Nephron progenitor cell (in vitro differentiated cells): ENCODE measurements at regions not wholly inside any gene's neighbourhood (a gene's known extent, or its start where the extent isn't known, plus 50 kb on each side); places are given as distances from the start of the nearest gene placed in this dataset.

Experiments
- DNase-seq: peaks from one replicate; pipeline ENCODE4 v3.0.0; 2021
- H3K27ac Mint-ChIP-seq: 2 replicates; pipeline ENCODE4 v1.8.0; 2021; ENCODE audit warnings: mild to moderate bottlenecking, moderate library complexity, mixed read lengths
- H3K27me3 Mint-ChIP-seq: 2 replicates; pipeline ENCODE4 v1.8.0; 2021; ENCODE audit warnings: mild to moderate bottlenecking, low read depth, mixed read lengths; ENCODE audit not compliant: poor library complexity
- H3K36me3 Mint-ChIP-seq: 2 replicates; pipeline ENCODE4 v1.8.0; 2021; ENCODE audit warnings: low read depth, mixed read lengths
- H3K4me1 Mint-ChIP-seq: 2 replicates; pipeline ENCODE4 v1.8.0; 2021; ENCODE audit warnings: mixed read lengths
- H3K4me3 Mint-ChIP-seq: 2 replicates; pipeline ENCODE4 v1.8.0; 2021; ENCODE audit warnings: mild to moderate bottlenecking, moderate library complexity, mixed read lengths
- H3K9me3 Mint-ChIP-seq: 2 replicates; pipeline ENCODE4 v1.8.0; 2021; ENCODE audit warnings: mild to moderate bottlenecking, moderate library complexity, mixed read lengths
- CTCF ChIP-seq: fragments of 200-600 bp; sonication (generic); IDR thresholded peaks from 2 replicates; pipeline ENCODE4 v1.5.0; 2021; ENCODE audit warnings: antibody characterized with exemption

- no peak overlapping the region for H3K4me3 Mint-ChIP-seq
- peaks cover 62% of the 10 kb centered on the region for H3K27me3 Mint-ChIP-seq
- H3K27ac Mint-ChIP-seq = no peak overlapping the region
- peaks cover 23% of the 10 kb centered on the region for H3K4me1 Mint-ChIP-seq
- no peak for DNase-seq
- H3K36me3 Mint-ChIP-seq = no peaks in the 10 kb centered on the region
- H3K9me3 Mint-ChIP-seq = no peaks in the 10 kb centered on the region
- TF ChIP-seq CTCF = no peak
Measured at GRCh38 chr14:26395726-26396125, 202.1 kb downstream of the NOVA1 start.

GRCh38 chr14:26394150-26394810 is 203.6 kb downstream of the NOVA1 start:
- no peak for TF ChIP-seq CTCF
- Mint-ChIP-seq H3K27me3 (peaks cover 72% of the 10 kb centered on the region), H3K9me3 (no peaks in the 10 kb centered on the region), H3K4me1 (peaks cover 21% of the 10 kb centered on the region), H3K4me3 (no peak overlapping the region), H3K27ac (no peak overlapping the region), H3K36me3 (no peaks in the 10 kb centered on the region)
- DNase-seq = no peak

GRCh38 chr14:26392498-26392897 is 205.3 kb downstream of the NOVA1 start:
- no peak overlapping the region for H3K4me3 Mint-ChIP-seq
- no peak for TF ChIP-seq CTCF
- H3K36me3 Mint-ChIP-seq = no peaks in the 10 kb centered on the region
- peaks cover 76% of the 10 kb centered on the region for H3K27me3 Mint-ChIP-seq
- no peak for DNase-seq
- peaks cover 27% of the 10 kb centered on the region for H3K4me1 Mint-ChIP-seq
- H3K9me3 Mint-ChIP-seq = no peaks in the 10 kb centered on the region
- H3K27ac Mint-ChIP-seq = no peak overlapping the region

- peaks cover 62% of the 10 kb centered on the region for H3K27me3 Mint-ChIP-seq
Measured at GRCh38 chr14:26389646-26390508, 208.0 kb downstream of the NOVA1 start.

GRCh38 chr14:26385310-26385709 is 212.5 kb downstream of the NOVA1 start:
- H3K4me1 Mint-ChIP-seq = peaks cover 15% of the 10 kb centered on the region
- H3K27ac Mint-ChIP-seq = no peak overlapping the region
- TF ChIP-seq CTCF = no peak
- no peaks in the 10 kb centered on the region for H3K36me3 Mint-ChIP-seq
- H3K27me3 Mint-ChIP-seq = peaks cover 20% of the 10 kb centered on the region
- no peak overlapping the region for H3K4me3 Mint-ChIP-seq
- DNase-seq = no peak
- peaks cover 4% of the 10 kb centered on the region for H3K9me3 Mint-ChIP-seq

More at GRCh38 chr14:26389646-26390508, 208.0 kb downstream of the NOVA1 start:
- DNase-seq = no peak
- H3K9me3 Mint-ChIP-seq = no peaks in the 10 kb centered on the region
- H3K27ac Mint-ChIP-seq = no peak overlapping the region
- H3K36me3 Mint-ChIP-seq = no peaks in the 10 kb centered on the region
- peaks cover 26% of the 10 kb centered on the region for H3K4me1 Mint-ChIP-seq
- no peak for TF ChIP-seq CTCF
- H3K4me3 Mint-ChIP-seq = no peak overlapping the region
